Glomerular visceral epithelial cell (primary cell): ENCODE measurements at regions not wholly inside any gene's neighbourhood (a gene's known extent, or its start where the extent isn't known, plus 50 kb on each side); places are given as distances from the start of the nearest gene placed in this dataset.

Experiments used
- DNase-seq: peaks from one replicate; pipeline ENCODE4 v3.0.0-alpha.2; 2016; ENCODE audit errors: extremely low spot score

DNA sequence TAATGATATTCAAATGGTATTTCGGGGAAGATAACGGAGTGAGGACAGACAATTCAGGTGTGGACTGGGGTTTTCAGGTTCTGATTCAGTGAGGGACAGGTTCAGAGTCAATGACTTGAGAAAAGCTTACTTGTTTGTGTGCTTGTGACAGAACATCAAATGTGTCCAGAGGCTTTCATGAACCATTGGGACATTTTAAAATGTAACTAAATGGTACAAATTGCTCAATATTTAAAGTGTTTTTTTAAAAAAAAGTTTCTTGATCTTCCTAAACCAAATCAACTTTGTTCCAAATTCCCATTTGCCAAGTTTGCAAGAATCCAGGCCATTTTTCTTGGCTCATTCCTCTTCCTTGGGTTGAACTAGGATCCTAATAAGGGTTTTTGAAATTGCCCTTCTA lies 59.4 kb upstream of the BZW1 start:
- DNase-seq: no peak

DNA sequence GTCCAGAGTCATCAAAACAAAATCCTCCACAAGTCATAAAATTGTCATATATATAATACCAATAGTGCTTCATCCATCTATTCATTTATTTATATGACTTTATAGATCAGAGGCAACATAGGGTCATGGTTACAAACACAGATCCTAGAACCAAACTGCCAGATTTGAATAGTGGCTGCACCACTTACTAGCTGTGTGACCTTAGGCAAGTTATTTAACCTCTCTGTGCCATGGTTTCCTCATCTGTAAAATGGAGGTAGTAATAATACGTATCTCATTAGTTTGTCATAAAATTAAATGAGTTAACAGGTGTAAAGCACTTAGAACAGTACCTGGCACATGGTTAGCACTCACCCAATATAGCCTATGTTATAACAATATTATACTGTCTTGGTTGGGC lies 58.9 kb upstream of the BZW1 start:
- DNase-seq: no peak

DNA sequence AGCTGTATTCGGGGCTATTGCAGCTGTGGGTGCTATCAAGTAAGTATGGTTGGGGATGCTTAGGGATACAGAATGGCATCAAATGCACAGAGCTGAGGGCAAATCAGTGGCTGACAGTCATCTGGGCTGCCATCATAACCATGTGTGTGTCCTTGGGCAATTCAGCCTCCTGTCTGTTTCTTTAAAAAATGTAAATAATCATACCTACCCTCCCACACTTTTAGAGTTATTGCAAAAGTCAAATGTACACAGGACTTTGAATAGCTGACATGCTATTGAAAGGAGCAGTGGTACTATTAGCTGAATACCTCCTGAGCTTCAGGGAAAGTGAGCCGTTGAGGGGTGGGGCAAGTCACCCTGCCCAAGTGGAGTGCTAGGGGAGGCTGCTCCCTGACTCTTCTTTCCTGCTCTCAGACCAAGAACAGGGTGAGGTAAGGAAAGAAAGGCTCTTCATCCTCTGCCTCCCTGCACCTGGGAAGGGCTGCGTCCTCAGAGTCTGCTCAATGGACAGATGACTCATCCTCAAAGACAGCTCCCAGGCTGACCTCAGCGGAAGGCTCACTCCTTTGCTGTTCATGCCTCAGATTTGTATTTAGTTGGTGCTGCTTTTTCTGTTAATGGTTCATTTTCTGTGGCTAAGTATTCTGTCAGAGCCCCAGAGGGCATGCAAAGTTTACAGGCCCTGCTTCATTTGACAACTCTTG lies 54.9 kb upstream of the BZW1 start:
- peak; percentile 98 for DNase-seq

DNA sequence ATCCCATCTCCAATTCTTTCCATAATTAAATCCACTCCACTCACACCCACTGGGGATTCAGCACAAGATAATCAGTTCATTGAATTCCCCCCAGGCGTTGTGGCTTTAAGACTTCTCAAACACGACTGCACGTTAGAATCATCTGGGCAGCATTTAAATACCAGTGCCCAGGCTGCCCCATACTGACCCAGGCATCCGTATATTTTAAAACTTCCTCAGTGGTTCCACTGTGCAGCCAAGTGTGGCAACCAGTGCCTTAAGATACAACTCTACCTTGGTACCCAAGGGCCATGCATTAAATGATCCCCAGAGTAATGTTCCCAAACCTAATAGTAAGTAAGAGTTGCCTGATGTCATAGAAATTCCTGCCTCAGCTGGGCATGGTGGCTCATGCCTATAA lies 54.3 kb upstream of the BZW1 start:
- DNase-seq: peak; percentile 61

DNA sequence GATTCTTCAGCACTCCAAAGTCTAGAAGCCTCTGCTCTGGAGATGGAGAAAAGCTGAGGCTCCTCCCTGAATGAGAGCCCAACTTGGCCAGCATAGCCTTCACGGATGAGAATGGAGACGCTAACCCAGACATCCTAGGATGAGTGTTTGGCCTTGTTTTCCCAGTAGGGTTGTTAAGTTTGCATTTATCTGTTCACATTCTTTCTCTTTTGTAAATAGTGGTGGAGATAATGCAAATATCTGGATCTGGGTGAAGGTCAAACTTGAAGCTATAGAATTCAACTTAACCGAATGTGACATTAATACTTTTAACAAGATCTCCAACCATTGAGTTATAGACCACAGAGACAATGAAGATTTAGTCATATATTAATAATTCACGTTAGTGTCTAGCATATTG lies 53.4 kb upstream of the BZW1 start:
- DNase-seq: no peak

GRCh38 chr2:200761266-200761665 lies 50.4 kb upstream of the BZW1 start:
- peak; percentile 50 for DNase-seq
